Liver (tissue), 3 donors: ENCODE measurements at regions not wholly inside any gene's neighbourhood (a gene's known extent, or its start where the extent isn't known, plus 50 kb on each side); places are given as distances from the start of the nearest gene placed in this dataset.

Experiments used
- CTCF ChIP-seq: fragments of 150-350 bp; IDR thresholded peaks from 2 replicates; pipeline ENCODE4 v1.5.1; 2017; ENCODE audit warnings: improper control_type of control experiment, low read depth, low read length; ENCODE audit not compliant: missing input control
- EGR1 ChIP-seq, 2 donors: IDR thresholded peaks; 2 replicates each; pipeline ENCODE4 v1.6.1; 2016 to 2018; ENCODE audit warnings: antibody characterized with exemption in 2 of 2, low read depth in 2 of 2
- FOXA1 ChIP-seq: IDR thresholded peaks from 2 replicates; pipeline ENCODE4 v1.6.1; 2016; ENCODE audit warnings: antibody characterized with exemption
- GABPA ChIP-seq, 2 donors: IDR thresholded peaks in 1 of 2; conservative IDR thresholded peaks in 1 of 2; 2 replicates each; pipeline ENCODE4 v1.6.1; 2016; ENCODE audit warnings: antibody characterized with exemption in 2 of 2, mild to moderate bottlenecking in 1 of 2, moderate library complexity in 1 of 2
- HNF4G ChIP-seq: IDR thresholded peaks from 2 replicates; pipeline ENCODE4 v1.6.1; 2016; ENCODE audit warnings: antibody characterized with exemption
- JUND ChIP-seq, 2 donors: IDR thresholded peaks; 2 replicates each; pipeline ENCODE4 v1.6.1; 2016; ENCODE audit warnings: antibody characterized with exemption in 2 of 2
- MAX ChIP-seq: IDR thresholded peaks from 2 replicates; pipeline ENCODE4 v1.6.1; 2016; ENCODE audit warnings: antibody characterized with exemption
- RAD21 ChIP-seq, 2 donors: IDR thresholded peaks; 2 replicates each; pipeline ENCODE4 v1.6.1; 2016; ENCODE audit warnings: antibody characterized with exemption in 2 of 2, mild to moderate bottlenecking in 2 of 2
- SP1 ChIP-seq: IDR thresholded peaks from 2 replicates; pipeline ENCODE4 v1.6.1; 2018; ENCODE audit warnings: antibody characterized with exemption, mild to moderate bottlenecking
- TAF1 ChIP-seq: conservative IDR thresholded peaks from 2 replicates; pipeline ENCODE4 v1.6.1; 2016; ENCODE audit warnings: antibody characterized with exemption, mild to moderate bottlenecking
- ZBTB33 ChIP-seq: IDR thresholded peaks from 2 replicates; pipeline ENCODE4 v1.6.1; 2016; ENCODE audit warnings: antibody characterized with exemption
- TF ChIP-seq, protein P1 (sequence below): IDR thresholded peaks from 2 replicates; pipeline ENCODE4 v1.6.1; 2016; ENCODE audit warnings: antibody characterized with exemption, mild to moderate bottlenecking
- donor health status: healthy.
- donor health status: healthy.

DNA sequence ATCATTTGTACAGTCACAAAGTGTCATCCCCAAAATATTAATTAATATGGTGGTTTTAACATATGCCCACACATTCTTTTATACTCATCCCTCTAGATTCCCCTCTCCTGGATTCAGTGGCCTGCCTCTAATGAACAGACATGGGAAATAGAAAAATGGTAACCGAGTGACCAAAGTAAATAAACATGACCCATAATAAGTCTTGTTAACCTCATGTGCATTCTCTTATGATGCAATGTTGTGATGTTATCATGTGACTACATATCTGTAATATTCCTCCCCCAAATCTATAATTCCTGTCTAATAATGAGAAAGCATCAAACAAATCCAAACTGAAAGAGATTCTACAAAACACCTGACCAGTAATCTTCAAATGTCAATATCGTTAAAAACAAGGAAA lies 164.5 kb upstream of the PRSS1 start:
- TF ChIP-seq CTCF = no peak
- TF ChIP-seq ZBTB33 = no peak
- no peak for TF ChIP-seq SP1
- no peak for TF ChIP-seq TAF1
- no peak for TF ChIP-seq RAD21 (IDR thresholded peaks at IDR 0.05)
- no peak for TF ChIP-seq MAX
- no peak for TF ChIP-seq EGR1 (IDR thresholded peaks at IDR 0.05; ENCODE audit: low read depth in 2 of 2)
- TF ChIP-seq GABPA (IDR thresholded peaks at IDR 0.05 in 1 of 2, conservative IDR thresholded peaks at IDR 0.05 in 1 of 2) = no peak
- no peak for TF ChIP-seq JUND (IDR thresholded peaks at IDR 0.05)
- TF ChIP-seq, protein P1, sequence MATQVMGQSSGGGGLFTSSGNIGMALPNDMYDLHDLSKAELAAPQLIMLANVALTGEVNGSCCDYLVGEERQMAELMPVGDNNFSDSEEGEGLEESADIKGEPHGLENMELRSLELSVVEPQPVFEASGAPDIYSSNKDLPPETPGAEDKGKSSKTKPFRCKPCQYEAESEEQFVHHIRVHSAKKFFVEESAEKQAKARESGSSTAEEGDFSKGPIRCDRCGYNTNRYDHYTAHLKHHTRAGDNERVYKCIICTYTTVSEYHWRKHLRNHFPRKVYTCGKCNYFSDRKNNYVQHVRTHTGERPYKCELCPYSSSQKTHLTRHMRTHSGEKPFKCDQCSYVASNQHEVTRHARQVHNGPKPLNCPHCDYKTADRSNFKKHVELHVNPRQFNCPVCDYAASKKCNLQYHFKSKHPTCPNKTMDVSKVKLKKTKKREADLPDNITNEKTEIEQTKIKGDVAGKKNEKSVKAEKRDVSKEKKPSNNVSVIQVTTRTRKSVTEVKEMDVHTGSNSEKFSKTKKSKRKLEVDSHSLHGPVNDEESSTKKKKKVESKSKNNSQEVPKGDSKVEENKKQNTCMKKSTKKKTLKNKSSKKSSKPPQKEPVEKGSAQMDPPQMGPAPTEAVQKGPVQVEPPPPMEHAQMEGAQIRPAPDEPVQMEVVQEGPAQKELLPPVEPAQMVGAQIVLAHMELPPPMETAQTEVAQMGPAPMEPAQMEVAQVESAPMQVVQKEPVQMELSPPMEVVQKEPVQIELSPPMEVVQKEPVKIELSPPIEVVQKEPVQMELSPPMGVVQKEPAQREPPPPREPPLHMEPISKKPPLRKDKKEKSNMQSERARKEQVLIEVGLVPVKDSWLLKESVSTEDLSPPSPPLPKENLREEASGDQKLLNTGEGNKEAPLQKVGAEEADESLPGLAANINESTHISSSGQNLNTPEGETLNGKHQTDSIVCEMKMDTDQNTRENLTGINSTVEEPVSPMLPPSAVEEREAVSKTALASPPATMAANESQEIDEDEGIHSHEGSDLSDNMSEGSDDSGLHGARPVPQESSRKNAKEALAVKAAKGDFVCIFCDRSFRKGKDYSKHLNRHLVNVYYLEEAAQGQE = no peak
- no peak for TF ChIP-seq FOXA1
- TF ChIP-seq HNF4G = no peak
